ENCODE measurements at regions not wholly inside any gene's neighbourhood (a gene's known extent, or its start where the extent isn't known, plus 50 kb on each side); places are given as distances from the start of the nearest gene placed in this dataset.
"Not testable (repeated sequence)": the region's sequence is repeated elsewhere in the genome, so short reads cannot be mapped to it uniquely, and the experiment has no call there.

GRCh38 chr4:66182636-66183035 lies 512.3 kb upstream of the EPHA5 start:
- no peak for DNase-seq (ENCODE audit: low read depth in 2 of 2)

GRCh38 chr4:66178906-66179305 lies 508.6 kb upstream of the EPHA5 start:
- DNase-seq (ENCODE audit: low read depth in 2 of 2) = no peak

GRCh38 chr4:66169341-66169740 lies 499.1 kb upstream of the EPHA5 start:
- no peak for DNase-seq (ENCODE audit: low read depth in 2 of 2)

GRCh38 chr4:66164869-66165268 lies 494.6 kb upstream of the EPHA5 start:
- DNase-seq (ENCODE audit: low read depth in 2 of 2) = no peak

GRCh38 chr4:66160606-66161005 lies 490.3 kb upstream of the EPHA5 start:
- no peak for DNase-seq (ENCODE audit: low read depth in 2 of 2)

GRCh38 chr4:66157594-66157993 lies 487.3 kb upstream of the EPHA5 start:
- no peak for DNase-seq (ENCODE audit: low read depth in 2 of 2)

- DNase-seq (ENCODE audit: low read depth in 2 of 2) = no peak
Observed at GRCh38 chr4:66130042-66130441, 459.8 kb upstream of the EPHA5 start.

GRCh38 chr4:66123831-66124413 lies 453.6 kb upstream of the EPHA5 start:
- DNase-seq (ENCODE audit: low read depth in 2 of 2) = no peak

GRCh38 chr4:66123190-66123589 lies 452.9 kb upstream of the EPHA5 start:
- no peak for DNase-seq (ENCODE audit: low read depth in 2 of 2)

GRCh38 chr4:66115231-66115630 lies 444.9 kb upstream of the EPHA5 start:
- not testable (repeated sequence) for DNase-seq (ENCODE audit: low read depth in 2 of 2)

- DNase-seq (ENCODE audit: low read depth in 2 of 2) = no peak
Observed at GRCh38 chr4:66108898-66109297, 438.6 kb upstream of the EPHA5 start.

- DNase-seq (ENCODE audit: low read depth in 2 of 2) = no peak
Observed at GRCh38 chr4:66097218-66097617, 426.9 kb upstream of the EPHA5 start.

GRCh38 chr4:66095065-66095464 lies 424.8 kb upstream of the EPHA5 start:
- DNase-seq (ENCODE audit: low read depth in 2 of 2) = no peak

GRCh38 chr4:66094070-66094469 lies 423.8 kb upstream of the EPHA5 start:
- no peak for DNase-seq (ENCODE audit: low read depth in 2 of 2)

- DNase-seq (ENCODE audit: low read depth in 2 of 2) = no peak
Observed at GRCh38 chr4:66091786-66092185, 421.5 kb upstream of the EPHA5 start.

GRCh38 chr4:66073961-66074360 lies 403.7 kb upstream of the EPHA5 start:
- no peak for DNase-seq (ENCODE audit: low read depth in 2 of 2)

GRCh38 chr4:66071911-66072310 lies 401.6 kb upstream of the EPHA5 start:
- no peak for DNase-seq (ENCODE audit: low read depth in 2 of 2)

GRCh38 chr4:66062921-66063320 lies 392.6 kb upstream of the EPHA5 start:
- no peak for DNase-seq (ENCODE audit: low read depth in 2 of 2)

- DNase-seq (ENCODE audit: low read depth in 2 of 2) = no peak
Observed at GRCh38 chr4:66062044-66062443, 391.8 kb upstream of the EPHA5 start.

- no peak for DNase-seq (ENCODE audit: low read depth in 2 of 2)
Observed at GRCh38 chr4:66059556-66059955, 389.3 kb upstream of the EPHA5 start.

- no peak for DNase-seq (ENCODE audit: low read depth in 2 of 2)
Observed at GRCh38 chr4:66059136-66059535, 388.8 kb upstream of the EPHA5 start.

GRCh38 chr4:66055999-66056398 lies 385.7 kb upstream of the EPHA5 start:
- no peak for DNase-seq (ENCODE audit: low read depth in 2 of 2)

- no peak for DNase-seq (ENCODE audit: low read depth in 2 of 2)
Observed at GRCh38 chr4:66052426-66052825, 382.1 kb upstream of the EPHA5 start.

- DNase-seq (ENCODE audit: low read depth in 2 of 2) = no peak
Observed at GRCh38 chr4:66048861-66049260, 378.6 kb upstream of the EPHA5 start.

Data from stimulated activated CD8-positive, alpha-beta memory T cell treated with anti-CD3 and anti-CD28 coated beads, Interleukin-2, amount 100 ng/mL, for 1 hour (primary cell).